HG02943 (cell line): ENCODE measurements at regions not wholly inside any gene's neighbourhood (a gene's known extent, or its start where the extent isn't known, plus 50 kb on each side); places are given as distances from the start of the nearest gene placed in this dataset.
"Not testable (repeated sequence)": the region's sequence is repeated elsewhere in the genome, so short reads cannot be mapped to it uniquely, and the experiment has no call there.

ENCODE experiments used
- ATAC-seq: cut with Tn5 transposase; IDR thresholded peaks from one replicate; pipeline ENCODE4 v1.9.1; 2021; ENCODE audit warnings: mild to moderate bottlenecking, low read depth, moderate library complexity; ENCODE audit not compliant: unreplicated experiment

DNA sequence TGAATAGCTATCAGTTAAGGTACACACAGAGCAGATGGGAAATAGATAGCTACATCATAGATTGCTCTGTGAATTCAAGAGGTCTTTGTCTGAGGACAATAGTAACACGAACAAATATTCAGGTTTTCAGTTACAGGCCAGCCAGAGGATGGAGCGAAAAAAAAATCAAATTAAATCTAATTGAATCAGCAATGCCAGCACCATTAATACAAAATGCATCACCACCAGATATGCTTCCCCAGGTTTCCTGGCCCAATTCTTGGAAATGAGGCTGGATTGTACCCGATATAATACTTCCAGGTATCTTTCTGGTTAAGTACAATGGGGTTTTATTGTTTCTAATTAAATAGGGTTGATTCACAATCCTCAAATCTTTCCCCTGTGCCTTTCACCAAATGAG lies 975.8 kb upstream of the AUTS2 start:
- ATAC-seq: no peak

DNA sequence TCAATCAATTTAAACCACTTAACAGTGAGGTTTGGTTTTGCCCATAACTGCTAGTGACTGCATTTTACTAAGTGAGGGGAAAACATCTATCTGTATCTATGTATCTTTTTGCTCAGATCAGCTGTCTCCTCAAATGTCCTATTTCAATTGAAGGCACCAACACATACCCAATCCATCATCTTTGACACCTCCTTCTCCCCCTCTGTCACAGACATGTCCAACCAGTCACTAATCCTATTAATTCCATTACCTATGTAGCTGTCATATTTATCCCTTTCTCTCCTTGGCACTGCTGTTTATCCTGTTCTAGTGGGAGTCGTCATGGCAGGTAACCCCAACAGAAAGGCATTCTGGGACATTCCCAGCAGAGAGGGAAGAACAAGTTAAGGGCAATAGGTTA lies 975.2 kb upstream of the AUTS2 start:
- ATAC-seq: no peak

DNA sequence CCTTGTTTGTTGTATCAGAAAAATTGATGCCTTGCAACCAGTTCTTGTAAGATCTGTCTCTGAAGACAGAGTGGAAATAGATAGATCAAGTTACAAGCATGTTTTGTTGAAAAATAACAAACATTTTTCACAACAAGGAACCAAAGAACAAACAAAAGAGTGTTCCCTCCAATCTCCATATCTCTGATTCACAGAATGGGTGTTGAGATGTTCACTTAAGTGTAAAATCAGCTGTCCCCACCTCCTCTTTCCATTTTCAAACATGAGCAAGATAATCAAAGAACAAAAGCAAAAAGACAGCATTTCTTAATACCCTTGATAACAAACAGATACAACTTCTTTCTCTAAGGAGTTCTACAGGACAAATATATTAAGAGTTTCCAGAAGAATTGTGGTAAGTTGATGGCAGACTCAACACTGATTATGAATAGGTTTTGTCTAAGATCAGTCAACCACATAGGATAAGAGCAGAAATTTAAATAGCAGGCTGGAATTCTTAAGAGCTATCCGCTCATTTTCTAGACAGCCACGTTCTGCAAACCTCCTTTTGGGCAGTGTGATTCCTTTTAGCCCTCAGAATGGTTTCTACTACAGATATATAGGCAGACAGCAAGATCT lies 970.9 kb upstream of the AUTS2 start:
- no peak for ATAC-seq

DNA sequence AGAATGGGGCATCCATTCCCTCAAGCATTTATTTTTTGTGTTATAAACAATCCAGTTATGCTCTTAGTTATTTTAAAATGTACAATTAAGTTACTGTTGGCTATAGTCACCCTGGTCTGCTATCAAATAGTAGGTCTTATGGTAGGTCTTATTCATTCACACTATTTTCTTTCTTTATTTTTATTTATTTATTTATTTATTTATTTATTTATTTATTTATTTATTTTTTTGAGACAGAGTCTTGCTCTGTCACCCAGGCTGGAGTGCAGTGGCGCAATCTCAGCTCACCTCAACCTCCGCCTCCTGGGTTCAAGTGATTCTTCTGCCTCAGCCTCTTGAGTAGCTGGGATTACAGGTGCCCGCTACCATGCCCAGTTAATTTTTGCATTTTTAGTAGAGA lies 967.4 kb upstream of the AUTS2 start:
- ATAC-seq: not testable (repeated sequence)

DNA sequence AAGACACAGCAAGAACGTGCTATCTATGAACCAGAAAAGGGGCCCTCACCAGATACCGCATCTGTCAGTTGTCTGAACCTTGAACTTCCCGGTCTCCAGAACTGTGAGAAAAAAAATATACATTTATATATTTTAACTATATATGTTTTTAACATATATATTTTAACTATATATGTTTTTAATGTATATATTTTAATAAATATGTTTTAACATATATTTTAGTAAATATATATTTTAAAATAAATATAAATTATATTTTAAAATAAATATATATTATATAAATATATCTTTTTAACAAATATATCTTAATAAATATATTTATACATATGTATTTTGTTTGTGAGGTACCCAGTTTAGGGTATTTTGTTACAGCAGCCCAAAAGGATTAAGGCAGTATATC lies 958.2 kb upstream of the AUTS2 start:
- ATAC-seq: no peak

DNA sequence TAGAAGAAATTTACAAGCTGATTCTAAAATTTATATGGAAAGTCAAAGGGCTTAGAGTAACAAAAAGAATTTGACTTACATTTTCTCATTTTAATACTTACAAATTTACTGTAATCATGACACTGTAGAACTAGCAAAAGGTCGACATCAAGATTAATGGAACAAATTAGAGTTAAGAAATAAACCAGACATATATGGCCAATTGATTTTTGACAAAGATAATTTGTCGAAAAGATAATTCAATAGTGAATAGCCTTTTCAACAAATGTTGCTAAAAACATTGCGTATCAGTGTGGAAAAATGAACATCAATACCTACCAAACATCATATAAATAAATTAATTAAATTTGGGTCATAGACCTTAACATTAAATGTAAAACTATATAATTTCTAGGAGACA lies 955.5 kb upstream of the AUTS2 start:
- no peak for ATAC-seq

DNA sequence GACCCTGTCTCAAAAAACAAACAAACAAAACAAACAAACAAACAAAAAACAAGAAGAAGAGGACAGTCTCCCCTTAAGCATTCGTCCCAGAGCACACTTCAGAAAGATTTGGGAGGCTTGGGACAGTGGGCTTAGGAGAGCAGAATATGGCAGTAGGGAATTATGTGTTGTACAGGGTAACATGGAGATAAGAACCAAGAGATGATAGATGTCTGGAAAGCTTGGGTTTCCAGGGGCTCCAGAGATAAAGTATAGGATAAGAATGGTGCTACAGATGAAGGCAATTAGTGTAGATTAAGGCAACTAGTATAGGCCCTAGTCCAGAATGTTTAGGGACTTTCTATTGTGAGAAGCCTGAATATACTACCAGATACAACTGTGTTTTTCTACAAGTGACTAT lies 934.9 kb upstream of the AUTS2 start:
- no peak for ATAC-seq

DNA sequence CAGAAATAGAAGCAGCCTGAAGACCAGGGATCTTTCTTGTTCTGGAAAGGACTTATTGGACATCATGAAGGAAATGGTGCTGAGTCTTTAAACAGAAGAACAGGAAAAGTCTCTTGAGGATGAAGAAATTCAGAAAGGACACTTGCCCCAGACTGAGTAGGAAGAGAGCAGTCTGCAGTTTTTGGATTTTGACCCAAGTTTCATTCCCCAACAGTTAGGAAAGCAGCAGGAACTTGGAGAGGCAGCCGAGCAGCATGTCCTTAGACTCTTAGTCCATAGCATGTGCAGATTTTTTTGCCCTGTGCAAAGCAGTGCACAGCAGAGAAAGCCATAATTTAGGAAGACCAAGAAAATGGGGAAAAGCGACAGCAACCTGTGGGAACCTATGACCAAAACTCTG lies 927.2 kb upstream of the AUTS2 start:
- ATAC-seq: no peak

DNA sequence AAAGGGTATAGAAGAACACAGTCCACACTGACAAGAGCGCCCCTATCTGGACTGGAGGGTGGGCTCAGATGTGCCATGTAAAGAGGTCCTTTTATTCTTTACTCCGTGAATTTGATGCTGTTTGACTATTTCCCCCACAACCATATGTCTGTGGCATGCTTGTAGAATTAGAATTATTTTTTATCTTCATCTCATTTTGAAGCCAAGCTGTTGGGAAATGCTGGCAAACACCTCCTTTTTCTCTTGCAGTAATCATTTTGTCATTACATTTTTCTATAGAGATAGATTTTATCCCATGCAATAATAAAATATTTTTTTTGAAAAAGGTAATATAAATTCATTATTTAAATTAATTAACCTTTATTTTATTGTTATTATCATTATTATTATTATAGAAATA lies 926.6 kb upstream of the AUTS2 start:
- no peak for ATAC-seq

DNA sequence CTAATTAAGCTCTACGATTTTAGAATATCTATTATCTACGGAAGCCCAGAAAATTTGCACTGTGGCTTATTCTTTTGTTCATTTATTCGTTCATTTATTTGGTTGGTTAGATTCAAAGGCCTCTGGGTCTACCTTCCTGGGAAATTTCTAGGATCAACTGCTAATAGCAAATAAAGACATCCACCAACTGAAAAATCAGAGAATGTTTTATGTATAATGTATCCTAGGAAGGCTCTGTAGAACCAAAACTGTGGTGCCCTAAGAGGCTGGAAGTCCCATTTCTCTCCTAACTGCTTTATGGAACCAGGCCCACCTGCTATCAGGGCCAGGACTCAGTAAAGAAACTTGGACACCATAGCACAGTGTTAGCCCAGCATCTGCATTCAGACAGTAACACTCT lies 923.4 kb upstream of the AUTS2 start:
- ATAC-seq: no peak

DNA sequence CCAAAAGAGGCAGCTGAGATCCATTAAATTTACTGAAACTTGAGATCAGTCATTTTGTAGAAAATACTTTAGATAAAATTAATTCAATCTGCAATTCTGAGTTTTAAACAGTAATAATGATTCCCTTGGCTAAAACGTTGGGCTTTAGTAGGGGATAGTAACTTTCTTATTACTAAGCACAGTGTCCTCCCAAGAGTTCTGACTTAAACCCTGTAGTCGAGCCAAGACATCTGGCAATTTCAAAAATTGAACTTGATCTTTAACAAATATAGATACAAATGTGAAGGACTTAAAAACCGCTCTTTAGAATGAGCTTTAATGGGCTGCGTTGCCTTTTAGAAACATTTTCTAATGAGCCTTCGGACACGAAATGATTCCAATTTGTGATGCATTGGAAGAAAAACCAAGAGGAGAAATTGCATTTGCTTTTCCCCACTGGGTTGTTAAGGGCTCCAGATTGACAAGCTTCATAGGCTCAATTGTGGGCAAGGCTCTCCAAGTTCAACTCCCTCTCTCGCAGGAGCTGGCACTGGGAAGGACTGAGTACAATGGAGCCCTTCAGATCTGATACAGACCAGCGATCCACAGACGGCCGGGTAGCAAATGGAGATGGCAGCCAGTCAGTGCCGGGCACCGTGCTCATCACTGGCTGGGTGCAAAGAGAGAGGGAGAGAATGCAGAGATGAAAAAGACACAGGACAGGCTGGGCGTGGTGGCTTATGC lies 921.3 kb upstream of the AUTS2 start:
- ATAC-seq: no peak

DNA sequence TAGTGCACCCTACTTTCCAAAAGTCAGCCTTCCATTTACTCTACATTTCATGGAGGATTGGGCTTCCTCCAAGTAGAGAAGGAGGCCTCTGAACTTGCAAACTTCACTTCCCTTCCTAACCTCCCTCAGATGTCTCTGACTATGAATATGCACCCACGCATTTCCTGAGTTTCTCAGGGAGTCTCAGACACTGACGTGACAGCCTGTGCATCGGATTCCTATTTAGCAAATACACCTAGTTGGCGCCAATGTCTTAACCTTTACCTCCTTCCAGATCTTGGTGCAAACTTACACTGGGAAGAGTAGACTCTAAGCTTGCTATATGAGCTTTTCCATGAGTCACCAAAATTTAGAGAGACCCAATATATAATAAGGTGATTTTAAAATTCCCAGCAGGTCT lies 920.1 kb upstream of the AUTS2 start:
- ATAC-seq: no peak

DNA sequence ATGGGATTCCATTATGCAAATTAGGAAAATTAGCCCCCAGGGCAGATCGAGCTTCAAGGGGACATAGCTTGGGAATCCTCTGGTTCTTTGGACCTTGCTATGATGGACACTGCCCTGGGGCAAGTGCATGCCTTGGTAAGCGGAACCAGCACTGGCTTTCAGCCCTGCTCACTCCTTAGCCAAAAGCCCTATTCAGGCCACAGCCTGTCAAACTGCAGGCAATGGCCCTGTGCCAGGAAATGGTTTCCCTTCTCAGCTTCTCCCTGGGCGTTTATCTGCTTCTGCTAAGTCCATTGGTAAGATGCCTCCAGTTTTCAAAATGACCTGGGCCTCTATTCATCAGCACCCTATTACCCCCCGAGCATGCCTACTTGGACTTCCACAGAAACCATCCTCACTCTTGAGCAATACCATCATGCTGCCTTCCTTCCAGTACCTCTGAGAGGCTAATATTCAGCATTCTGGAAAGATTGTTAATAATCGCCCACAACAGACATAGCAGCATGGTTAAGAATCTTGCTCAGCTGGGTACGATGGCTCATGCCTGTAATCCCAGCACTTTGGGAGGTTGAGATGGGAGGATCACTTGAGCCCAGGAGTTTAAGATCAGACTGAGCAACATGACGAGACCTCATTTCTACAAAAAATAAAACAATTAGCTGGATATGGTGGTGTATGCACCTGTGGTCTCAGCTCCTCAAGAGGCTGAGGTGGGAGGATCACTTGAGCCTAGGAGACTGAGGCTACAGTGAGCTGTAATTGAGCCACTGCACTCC lies 918.6 kb upstream of the AUTS2 start:
- no peak for ATAC-seq

DNA sequence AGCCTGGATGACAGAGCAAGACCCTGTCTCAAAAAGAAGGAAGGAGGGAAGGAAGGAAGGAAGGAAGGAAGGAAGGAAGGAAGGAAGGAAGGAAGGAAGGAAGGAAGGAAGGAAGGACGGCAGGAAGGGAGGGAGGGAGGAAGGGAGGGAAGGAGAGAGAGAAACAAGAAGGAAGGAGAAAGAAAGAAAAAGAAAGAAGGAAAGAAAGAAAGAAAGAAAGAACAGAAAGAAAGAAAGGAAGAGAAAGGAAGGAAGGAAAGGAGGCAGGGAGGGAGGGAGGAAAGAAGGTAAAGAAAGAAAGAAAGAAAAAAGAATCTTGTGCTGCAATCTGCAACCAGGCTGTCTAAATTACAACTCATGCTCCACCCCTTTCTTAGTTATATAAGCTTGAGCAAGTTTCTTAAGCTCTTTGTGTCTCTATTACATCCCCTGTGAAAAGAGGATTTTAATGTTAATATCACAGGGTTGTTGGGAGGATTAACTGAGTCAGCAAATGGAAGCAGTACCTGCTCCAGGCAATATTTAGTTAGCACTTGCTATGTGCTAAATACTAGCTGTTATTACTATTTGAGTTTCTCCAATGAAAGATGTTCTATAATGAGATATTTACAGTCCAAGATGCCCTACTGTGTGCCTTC lies 917.9 kb upstream of the AUTS2 start:
- ATAC-seq: no peak

DNA sequence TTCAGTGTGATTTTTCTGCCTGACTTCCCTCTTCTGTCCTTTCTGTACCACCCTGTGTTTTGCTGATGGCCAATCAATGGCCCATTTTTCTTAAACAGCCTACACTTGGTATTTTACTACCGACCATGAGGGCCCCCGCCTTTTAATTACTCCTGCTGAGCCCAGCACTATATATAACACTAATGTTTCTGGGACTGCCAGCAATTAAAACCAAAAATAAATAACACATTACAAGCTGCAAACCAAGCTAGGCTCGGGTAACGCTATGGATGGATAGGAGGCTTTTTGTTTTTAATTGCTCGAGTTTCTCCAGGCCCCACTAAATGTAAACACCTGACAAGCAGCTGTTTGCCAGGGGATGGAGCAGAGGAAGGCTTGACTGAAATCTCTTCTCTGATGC lies 915.4 kb upstream of the AUTS2 start:
- no peak for ATAC-seq

DNA sequence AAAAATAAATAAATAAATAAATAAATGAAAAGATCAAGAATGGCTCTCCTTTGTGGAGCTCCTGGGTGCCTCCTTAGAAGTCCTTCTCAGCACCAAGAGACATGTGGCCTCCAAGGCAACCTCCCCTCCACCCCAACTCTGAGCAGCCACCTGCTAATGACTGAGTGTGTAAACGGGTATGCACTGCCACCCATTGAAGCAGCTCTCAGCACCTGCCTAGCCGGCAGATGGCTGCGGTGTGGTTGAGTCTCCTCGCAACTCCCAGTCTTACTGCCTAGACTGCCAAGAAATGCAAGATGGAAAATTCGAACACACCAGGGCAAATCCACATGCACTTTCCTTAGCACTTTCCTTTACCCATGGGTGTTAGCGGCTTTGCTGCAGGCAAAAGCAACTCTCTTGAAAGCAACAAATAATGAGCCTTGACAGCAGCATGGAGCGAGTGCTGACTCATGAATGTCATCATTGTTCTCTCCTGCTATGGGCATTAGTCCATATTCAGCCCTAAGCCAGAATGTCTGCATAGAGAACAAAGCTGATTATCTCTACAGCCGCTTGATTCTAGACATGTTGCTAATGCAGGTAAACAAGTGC lies 913.9 kb upstream of the AUTS2 start:
- ATAC-seq: no peak

DNA sequence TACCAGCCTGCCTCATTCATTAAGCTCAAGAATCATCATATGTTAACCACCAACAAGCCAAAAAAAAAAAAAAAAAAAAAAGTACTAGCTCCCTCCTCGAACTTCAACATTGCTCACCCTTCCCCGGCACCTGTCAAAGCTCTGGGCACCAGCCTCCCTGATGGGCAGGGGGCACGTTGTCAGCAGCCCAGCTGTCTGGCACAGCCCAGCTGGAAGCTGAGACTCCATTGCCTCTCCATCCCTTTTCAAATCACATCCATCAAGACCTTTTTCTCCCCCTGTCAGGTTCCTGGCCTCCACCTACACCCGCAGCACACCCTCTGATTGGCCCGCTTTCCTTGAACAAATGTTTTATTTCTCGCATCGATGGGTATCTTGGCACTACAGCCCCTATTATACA lies 913.3 kb upstream of the AUTS2 start:
- ATAC-seq: no peak

DNA sequence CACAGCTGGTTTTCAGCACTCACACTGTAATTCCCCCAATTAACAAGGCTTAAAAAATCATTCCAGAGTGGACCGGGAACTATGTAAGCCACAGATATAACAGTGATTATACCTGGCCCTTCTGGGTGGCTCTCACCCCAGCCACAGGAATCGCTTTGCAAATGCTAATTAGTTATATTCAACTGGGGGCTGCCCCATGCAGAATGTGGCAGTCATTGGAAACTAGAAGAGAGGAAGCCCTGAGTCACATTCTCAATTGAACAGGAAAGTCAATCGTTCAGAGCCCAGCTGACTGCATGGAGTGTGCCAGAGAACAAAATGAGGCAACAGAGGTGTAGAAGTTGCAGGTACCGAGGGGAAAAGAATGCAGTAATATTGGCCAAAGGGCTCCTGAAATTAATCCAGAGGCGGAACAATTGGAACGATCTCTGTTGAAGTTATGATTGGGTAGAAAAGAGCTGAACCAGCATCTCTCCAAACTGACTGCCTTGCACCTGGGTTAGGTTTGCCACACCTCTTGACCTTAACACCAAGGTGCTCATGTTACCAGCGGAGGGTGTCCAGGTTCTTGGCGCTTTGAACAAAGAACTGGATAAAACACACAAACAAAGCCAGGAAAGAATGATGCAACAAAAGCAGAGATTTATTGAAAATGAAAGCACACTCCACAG lies 909.7 kb upstream of the AUTS2 start:
- ATAC-seq: no peak

DNA sequence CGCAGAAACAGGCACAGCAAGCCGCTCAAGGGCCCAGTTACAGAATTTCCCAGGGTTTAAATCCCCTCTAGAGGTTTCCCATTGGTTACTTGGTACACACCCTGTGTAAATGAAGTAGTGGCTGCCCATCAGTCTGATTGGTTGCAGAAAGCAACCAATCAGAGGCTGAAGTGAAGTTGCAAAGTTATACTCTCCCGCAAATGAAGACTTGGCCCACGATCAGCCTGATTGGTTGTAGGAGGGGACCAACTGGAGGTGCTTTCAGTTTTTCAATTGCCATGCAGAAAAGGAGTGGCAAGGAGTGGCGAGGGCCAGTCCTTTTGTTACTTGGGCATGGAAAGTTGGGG lies 909.2 kb upstream of the AUTS2 start:
- ATAC-seq: no peak
